ENCODE measurements at regions not wholly inside any gene's neighbourhood (a gene's known extent, or its start where the extent isn't known, plus 50 kb on each side); places are given as distances from the start of the nearest gene placed in this dataset.
A peak's percentile ranks its signal among the peaks of the same experiment; 100 is the strongest.

- no peak for DNase-seq (ENCODE audit: low read depth in 2 of 2)
Measured at GRCh38 chr9:38286766-38287165, 105.7 kb upstream of the ALDH1B1 start.

- no peak for DNase-seq (ENCODE audit: low read depth in 2 of 2)
Measured at GRCh38 chr9:38286357-38286756, 106.1 kb upstream of the ALDH1B1 start.

- DNase-seq (ENCODE audit: low read depth in 2 of 2) = no peak
Measured at GRCh38 chr9:38285236-38285635, 107.3 kb upstream of the ALDH1B1 start.

GRCh38 chr9:38284588-38285051, 107.9 kb upstream of the ALDH1B1 start:
- no peak for DNase-seq (ENCODE audit: low read depth in 2 of 2)

- DNase-seq (ENCODE audit: low read depth in 2 of 2) = no peak
Measured at GRCh38 chr9:38284039-38284575, 108.4 kb upstream of the ALDH1B1 start.

- no peak for DNase-seq (ENCODE audit: low read depth in 2 of 2)
Measured at GRCh38 chr9:38282756-38283155, 109.7 kb upstream of the ALDH1B1 start.

- no peak for DNase-seq (ENCODE audit: low read depth in 2 of 2)
Measured at GRCh38 chr9:38281917-38282316, 110.6 kb upstream of the ALDH1B1 start.

- DNase-seq (ENCODE audit: low read depth in 2 of 2) = no peak
Measured at GRCh38 chr9:38281196-38281595, 111.3 kb upstream of the ALDH1B1 start.

- DNase-seq (ENCODE audit: low read depth in 2 of 2) = no peak
Measured at GRCh38 chr9:38280251-38280800, 112.2 kb upstream of the ALDH1B1 start.

GRCh38 chr9:38278931-38279679, 113.4 kb upstream of the ALDH1B1 start:
- no peak for DNase-seq (ENCODE audit: low read depth in 2 of 2)

GRCh38 chr9:38278457-38278856, 114.0 kb upstream of the ALDH1B1 start:
- no peak for DNase-seq (ENCODE audit: low read depth in 2 of 2)

- no peak for DNase-seq (ENCODE audit: low read depth in 2 of 2)
Measured at GRCh38 chr9:38277601-38278200, 114.8 kb upstream of the ALDH1B1 start.

- DNase-seq (ENCODE audit: low read depth in 2 of 2) = no peak
Measured at GRCh38 chr9:38276771-38277439, 115.6 kb upstream of the ALDH1B1 start.

- DNase-seq (ENCODE audit: low read depth in 2 of 2) = no peak
Measured at GRCh38 chr9:38274800-38275199, 117.7 kb upstream of the ALDH1B1 start.

- no peak for DNase-seq (ENCODE audit: low read depth in 2 of 2)
Measured at GRCh38 chr9:38272710-38273109, 119.8 kb upstream of the ALDH1B1 start.

GRCh38 chr9:38271666-38272241, 120.7 kb upstream of the ALDH1B1 start:
- DNase-seq (ENCODE audit: low read depth in 2 of 2) = no peak

- no peak for DNase-seq (ENCODE audit: low read depth in 2 of 2)
Measured at GRCh38 chr9:38269775-38270174, 122.7 kb upstream of the ALDH1B1 start.

- peak; percentile 61 to 63 for DNase-seq (ENCODE audit: low read depth in 2 of 2)
Measured at GRCh38 chr9:38263532-38263931, 129.0 kb upstream of the ALDH1B1 start.

GRCh38 chr9:38259519-38260218, 132.8 kb upstream of the ALDH1B1 start:
- DNase-seq (ENCODE audit: low read depth in 2 of 2) = no peak

GRCh38 chr9:38259056-38259455, 133.4 kb upstream of the ALDH1B1 start:
- no peak for DNase-seq (ENCODE audit: low read depth in 2 of 2)

- no peak for DNase-seq (ENCODE audit: low read depth in 2 of 2)
Measured at GRCh38 chr9:38257626-38258215, 134.8 kb upstream of the ALDH1B1 start.

Data from lung microvascular endothelial cell (primary cell).